IMR-90 (cell line): ENCODE measurements at regions not wholly inside any gene's neighbourhood (a gene's known extent, or its start where the extent isn't known, plus 50 kb on each side); places are given as distances from the start of the nearest gene placed in this dataset.

Experiments
- ATAC-seq: fragments of 200-7000 bp; cut with Tn5 transposase; 2 replicates; pipeline ENCODE4 v1.9.1; 2020; ENCODE audit warnings: low read depth, mild to moderate bottlenecking, moderate library complexity
- BruUV-seq: library from RNA; stranded (reverse); fragments of 400-500 nt; replicated peaks from 2 replicates; lab custom pipeline; 2021; lab: Mats Ljungman, UMichigan
- CTCF ChIA-PET: fragments of 300-600 bp; formaldehyde crosslinking; extraction: SDS; loops from one replicate; lab custom pipeline; 2021; ENCODE audit warnings: antibody characterized with exemption; lab: Yijun Ruan, JAX
- POLR2A ChIA-PET: fragments of 300-600 bp; sonication (Branson Sonifier 250); formaldehyde crosslinking; loops from one replicate; lab custom pipeline; 2022; ENCODE audit warnings: antibody characterized with exemption; ENCODE audit not compliant: unreplicated experiment; lab: Charles Lee
- DNase-seq: peaks from one replicate; pipeline ENCODE4 v3.0.0; 2013
- H2AFZ ChIP-seq: replicated peaks from 2 replicates; pipeline ENCODE3; 2013; ENCODE audit warnings: low read length, mild to moderate bottlenecking; ENCODE audit not compliant: poor library complexity
- H2AK5ac ChIP-seq: 2 replicates; pipeline ENCODE4 v1.6.1; 2013; ENCODE audit warnings: low read depth, low read length, inconsistent platforms
- H2AK9ac ChIP-seq: replicated peaks from 2 replicates; pipeline ENCODE3; 2013; ENCODE audit warnings: mild to moderate bottlenecking, low read depth, low read length, moderate library complexity; ENCODE audit not compliant: poor library complexity
- H2BK120ac ChIP-seq: 2 replicates; pipeline ENCODE4 v1.6.1; 2013; ENCODE audit warnings: low read depth, low read length, inconsistent platforms
- H2BK15ac ChIP-seq: 3 replicates; pipeline ENCODE4 v1.6.1; 2013; ENCODE audit warnings: low read depth, low read length, inconsistent platforms
- H2BK20ac ChIP-seq: 2 replicates; pipeline ENCODE4 v1.6.1; 2013; ENCODE audit warnings: low read depth, mild to moderate bottlenecking, inconsistent platforms, low read length, moderate library complexity
- H2BK5ac ChIP-seq: 2 replicates; pipeline ENCODE4 v1.6.1; 2013; ENCODE audit warnings: mild to moderate bottlenecking, low read depth, low read length, inconsistent platforms; ENCODE audit not compliant: poor library complexity, severe bottlenecking
- H3K14ac ChIP-seq: replicated peaks from 2 replicates; pipeline ENCODE4 v1.6.1; 2013; ENCODE audit warnings: low read depth, low read length, inconsistent platforms
- H3K18ac ChIP-seq: 2 replicates; pipeline ENCODE4 v1.6.1; 2013; ENCODE audit warnings: low read depth, low read length, control low read depth
- H3K23ac ChIP-seq: 2 replicates; pipeline ENCODE4 v1.6.1; 2013; ENCODE audit warnings: low read depth, low read length, inconsistent platforms
- H3K27ac ChIP-seq: 2 replicates; pipeline ENCODE4 v1.5.1; 2013; ENCODE audit warnings: mild to moderate bottlenecking, control low read depth, low read length; ENCODE audit not compliant: insufficient read depth
- H3K27me3 ChIP-seq: 2 replicates; pipeline ENCODE4 v1.6.1; 2013; ENCODE audit warnings: low read length; ENCODE audit not compliant: control insufficient read depth, insufficient read depth
- H3K36me3 ChIP-seq: 2 replicates; pipeline ENCODE4 v1.6.1; 2013; ENCODE audit warnings: low read length, mixed read lengths; ENCODE audit not compliant: control insufficient read depth, insufficient read depth
- H3K4ac ChIP-seq: 2 replicates; pipeline ENCODE4 v1.6.1; 2013; ENCODE audit warnings: low read depth, low read length, inconsistent platforms
- H3K4me1 ChIP-seq: 2 replicates; pipeline ENCODE4 v1.6.1; 2013; ENCODE audit warnings: low read length, mixed read lengths; ENCODE audit not compliant: control insufficient read depth, insufficient read depth
- H3K4me2 ChIP-seq: 2 replicates; pipeline ENCODE4 v1.6.1; 2013; ENCODE audit warnings: low read depth, mild to moderate bottlenecking, control low read depth, low read length, moderate library complexity
- H3K4me3 ChIP-seq: 2 replicates; pipeline ENCODE4 v1.5.1; 2013; ENCODE audit warnings: low read depth, mild to moderate bottlenecking, control low read depth, low read length, moderate library complexity; ENCODE audit not compliant: insufficient read depth
- H3K56ac ChIP-seq: 2 replicates; pipeline ENCODE4 v1.6.1; 2013; ENCODE audit warnings: low read length, inconsistent platforms; ENCODE audit not compliant: insufficient read depth; ENCODE audit errors: extremely low read depth
- H3K79me1 ChIP-seq, 2 experiments: 2 replicates each; pipeline ENCODE4 v1.6.1; 2013; ENCODE audit warnings: low read length in 2 of 2, inconsistent platforms in 1 of 2, low read depth in 1 of 2
- H3K9ac ChIP-seq: 2 replicates; pipeline ENCODE4 v1.6.1; 2013; ENCODE audit warnings: low read depth, low read length, control low read depth
- H3K9me1 ChIP-seq: 2 replicates; pipeline ENCODE4 v1.6.1; 2013; ENCODE audit warnings: low read length, inconsistent platforms; ENCODE audit not compliant: insufficient read depth
- H3K9me3 ChIP-seq: 2 replicates; pipeline ENCODE4 v1.6.1; 2013; ENCODE audit warnings: low read length; ENCODE audit not compliant: control insufficient read depth, insufficient read depth
- H4K20me1 ChIP-seq: 2 replicates; pipeline ENCODE4 v1.6.1; 2013; ENCODE audit warnings: low read length, inconsistent platforms; ENCODE audit not compliant: insufficient read depth
- H4K5ac ChIP-seq: 2 replicates; pipeline ENCODE4 v1.6.1; 2013; ENCODE audit warnings: mild to moderate bottlenecking, low read depth, low read length, control low read depth
- H4K8ac ChIP-seq, 2 experiments: 2 replicates each; pipeline ENCODE4 v1.6.1; 2013; ENCODE audit warnings: low read depth in 2 of 2, low read length in 2 of 2, control low read depth in 1 of 2, inconsistent platforms in 1 of 2
- H4K91ac ChIP-seq: 2 replicates; pipeline ENCODE4 v1.6.1; 2013; ENCODE audit warnings: low read depth, low read length, inconsistent platforms; ENCODE audit not compliant: insufficient read depth
- BHLHE40 ChIP-seq: fragments of 150-350 bp; IDR thresholded peaks from 2 replicates; pipeline ENCODE4 v1.6.1; 2016; ENCODE audit warnings: mild to moderate bottlenecking, low read depth, low read length
- CEBPB ChIP-seq: IDR thresholded peaks from 2 replicates; pipeline ENCODE4 v1.6.1; 2012; ENCODE audit warnings: low read depth, low read length, improper control_type of control experiment
- CHD1 ChIP-seq: IDR thresholded peaks from 2 replicates; pipeline ENCODE4 v1.6.1; 2012; ENCODE audit warnings: low read depth, low read length, improper control_type of control experiment
- FOS ChIP-seq: fragments of 150-350 bp; IDR thresholded peaks from 2 replicates; pipeline ENCODE4 v1.6.1; 2016; ENCODE audit warnings: low read depth, low read length
- MAFK ChIP-seq: IDR thresholded peaks from 2 replicates; pipeline ENCODE4 v1.6.1; 2012; ENCODE audit warnings: low read depth, low read length, improper control_type of control experiment
- MAZ ChIP-seq: IDR thresholded peaks from 2 replicates; pipeline ENCODE4 v1.6.1; 2012; ENCODE audit warnings: low read depth, mild to moderate bottlenecking, low read length, improper control_type of control experiment, moderate library complexity, borderline replicate concordance
- MXI1 ChIP-seq: IDR thresholded peaks from 2 replicates; pipeline ENCODE4 v1.6.1; 2012; ENCODE audit warnings: low read depth, mild to moderate bottlenecking, low read length, moderate library complexity, borderline replicate concordance
- NFE2L2 ChIP-seq: fragments of 150-350 bp; IDR thresholded peaks from 2 replicates; pipeline ENCODE4 v1.6.1; 2016; ENCODE audit warnings: low read depth, mild to moderate bottlenecking, low read length
- POLR2A ChIP-seq: IDR thresholded peaks from 2 replicates; pipeline ENCODE4 v1.6.1; 2012; ENCODE audit warnings: mild to moderate bottlenecking, low read depth, low read length
- RAD21 ChIP-seq: IDR thresholded peaks from 2 replicates; pipeline ENCODE4 v1.6.1; 2012; ENCODE audit warnings: low read length, improper control_type of control experiment
- RCOR1 ChIP-seq: IDR thresholded peaks from 2 replicates; pipeline ENCODE4 v1.6.1; 2012; ENCODE audit warnings: mild to moderate bottlenecking, low read length, improper control_type of control experiment; ENCODE audit not compliant: insufficient replicate concordance
- RFX5 ChIP-seq: IDR thresholded peaks from 2 replicates; pipeline ENCODE4 v1.8.0; 2012; ENCODE audit warnings: low read depth, mild to moderate bottlenecking, low read length, moderate library complexity
- SMC3 ChIP-seq: fragments of 150-350 bp; IDR thresholded peaks from 2 replicates; pipeline ENCODE4 v1.6.1; 2016; ENCODE audit warnings: low read depth, mild to moderate bottlenecking, antibody characterized with exemption, low read length, moderate library complexity
- WGBS, 2 experiments: methylation state at CpG; one replicate each; pipeline versions ENCODE4 v1.1.5 to v1.1.7; 2013; ENCODE audit warnings: missing lambda C conversion rate in 2 of 2; ENCODE audit not compliant: insufficient read length in 1 of 2; ENCODE audit errors: extremely low coverage in 2 of 2; 5-methylcytosine and 5-hydroxymethylcytosine counted together
- dilution Hi-C: fragments of 300-500 bp; cut with HindIII; formaldehyde crosslinking; loops from one replicate; pipeline ENCODE4 v1.14.3; 2018; ENCODE audit warnings: low sequenced_read_pairs; ENCODE audit not compliant: unreplicated experiment
- in situ Hi-C: fragments of 300-500 bp; cut with MboI; formaldehyde crosslinking; loops from 3 replicates; pipeline ENCODE4 v1.14.3; 2019; ENCODE audit warnings: low sequenced_read_pairs, inconsistent platforms, mixed read lengths
- intact Hi-C: fragments of 100-400 bp; cut with micrococcal nuclease; formaldehyde crosslinking; loops from 2 replicates; pipeline ENCODE4 v1.10.0; 2022
- TF ChIP-seq, protein P1 (sequence below): fragments of 150-350 bp; IDR thresholded peaks from 2 replicates; pipeline ENCODE4 v1.6.1; 2016; ENCODE audit warnings: low read depth, mild to moderate bottlenecking, low read length, moderate library complexity, borderline replicate concordance
- TF ChIP-seq, protein P2 (sequence below): conservative IDR thresholded peaks from 2 replicates; pipeline ENCODE4 v1.5.1; 2012; ENCODE audit warnings: mild to moderate bottlenecking, low read depth, low read length, improper control_type of control experiment
- TF ChIP-seq, protein P3 (sequence below): fragments of 150-350 bp; IDR thresholded peaks from 2 replicates; pipeline ENCODE4 v1.6.1; 2017; ENCODE audit warnings: mild to moderate bottlenecking, antibody characterized with exemption, low read length, low read depth

GRCh38 chr21:18937337-18937736 is 533.8 kb upstream of the TMPRSS15 start:
- in situ Hi-C loops: no loop called here
- dilution Hi-C loops: no loop called here
- no TSS peak for BruUV-seq
- Histone ChIP-seq H3K27ac (no peak overlapping the region), H3K4me2 (no peak overlapping the region), H3K27me3 (no peaks in the 10 kb centered on the region), H2AK5ac (no peak overlapping the region), H2AK9ac (no peak overlapping the region), H3K4me3 (no peak overlapping the region), H3K18ac (no peak overlapping the region), H4K8ac (no peak overlapping the region), H3K4me1 (no peaks in the 10 kb centered on the region), H3K9me1 (no peaks in the 10 kb centered on the region), H3K79me1 (no peaks in the 10 kb centered on the region), H3K9me3 (peaks cover 3% of the 10 kb centered on the region; the same call in 1 of the 2 replicates), H3K56ac (no peak overlapping the region), H2BK5ac (no peak overlapping the region), H4K5ac (no peak overlapping the region), H3K4ac (no peak overlapping the region), H3K36me3 (no peaks in the 10 kb centered on the region), H3K23ac (no peak overlapping the region), H2BK20ac (no peak overlapping the region), H2AFZ (no peak overlapping the region), H2BK15ac (no peak overlapping the region), H4K91ac (no peak overlapping the region), H4K20me1 (no peaks in the 10 kb centered on the region), H3K9ac (no peak overlapping the region), H3K14ac (no peak overlapping the region), H2BK120ac (no peak overlapping the region)
- no peak for TF ChIP-seq MXI1
- TF ChIP-seq, protein P1, sequence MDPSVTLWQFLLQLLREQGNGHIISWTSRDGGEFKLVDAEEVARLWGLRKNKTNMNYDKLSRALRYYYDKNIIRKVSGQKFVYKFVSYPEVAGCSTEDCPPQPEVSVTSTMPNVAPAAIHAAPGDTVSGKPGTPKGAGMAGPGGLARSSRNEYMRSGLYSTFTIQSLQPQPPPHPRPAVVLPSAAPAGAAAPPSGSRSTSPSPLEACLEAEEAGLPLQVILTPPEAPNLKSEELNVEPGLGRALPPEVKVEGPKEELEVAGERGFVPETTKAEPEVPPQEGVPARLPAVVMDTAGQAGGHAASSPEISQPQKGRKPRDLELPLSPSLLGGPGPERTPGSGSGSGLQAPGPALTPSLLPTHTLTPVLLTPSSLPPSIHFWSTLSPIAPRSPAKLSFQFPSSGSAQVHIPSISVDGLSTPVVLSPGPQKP: no peak
- TF ChIP-seq RAD21: no peak
- no peak for TF ChIP-seq MAZ
- no peak for TF ChIP-seq POLR2A
- no peak for TF ChIP-seq SMC3
- TF ChIP-seq RCOR1: no peak
- no peak for TF ChIP-seq CHD1
- no peak for TF ChIP-seq RFX5
- TF ChIP-seq MAFK: no peak
- no peak for TF ChIP-seq FOS
- TF ChIP-seq, protein P2, sequence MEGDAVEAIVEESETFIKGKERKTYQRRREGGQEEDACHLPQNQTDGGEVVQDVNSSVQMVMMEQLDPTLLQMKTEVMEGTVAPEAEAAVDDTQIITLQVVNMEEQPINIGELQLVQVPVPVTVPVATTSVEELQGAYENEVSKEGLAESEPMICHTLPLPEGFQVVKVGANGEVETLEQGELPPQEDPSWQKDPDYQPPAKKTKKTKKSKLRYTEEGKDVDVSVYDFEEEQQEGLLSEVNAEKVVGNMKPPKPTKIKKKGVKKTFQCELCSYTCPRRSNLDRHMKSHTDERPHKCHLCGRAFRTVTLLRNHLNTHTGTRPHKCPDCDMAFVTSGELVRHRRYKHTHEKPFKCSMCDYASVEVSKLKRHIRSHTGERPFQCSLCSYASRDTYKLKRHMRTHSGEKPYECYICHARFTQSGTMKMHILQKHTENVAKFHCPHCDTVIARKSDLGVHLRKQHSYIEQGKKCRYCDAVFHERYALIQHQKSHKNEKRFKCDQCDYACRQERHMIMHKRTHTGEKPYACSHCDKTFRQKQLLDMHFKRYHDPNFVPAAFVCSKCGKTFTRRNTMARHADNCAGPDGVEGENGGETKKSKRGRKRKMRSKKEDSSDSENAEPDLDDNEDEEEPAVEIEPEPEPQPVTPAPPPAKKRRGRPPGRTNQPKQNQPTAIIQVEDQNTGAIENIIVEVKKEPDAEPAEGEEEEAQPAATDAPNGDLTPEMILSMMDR: no peak
- TF ChIP-seq NFE2L2: no peak
- TF ChIP-seq, protein P3, sequence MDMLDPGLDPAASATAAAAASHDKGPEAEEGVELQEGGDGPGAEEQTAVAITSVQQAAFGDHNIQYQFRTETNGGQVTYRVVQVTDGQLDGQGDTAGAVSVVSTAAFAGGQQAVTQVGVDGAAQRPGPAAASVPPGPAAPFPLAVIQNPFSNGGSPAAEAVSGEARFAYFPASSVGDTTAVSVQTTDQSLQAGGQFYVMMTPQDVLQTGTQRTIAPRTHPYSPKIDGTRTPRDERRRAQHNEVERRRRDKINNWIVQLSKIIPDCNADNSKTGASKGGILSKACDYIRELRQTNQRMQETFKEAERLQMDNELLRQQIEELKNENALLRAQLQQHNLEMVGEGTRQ: no peak
- no peak for TF ChIP-seq CEBPB
- no peak for TF ChIP-seq BHLHE40
- ATAC-seq (no peak), DNase-seq (no peak)
- ChIA-PET CTCF (no interaction called here), POLR2A (no interaction called here)
- no CpG with 5 or more reads among the region's 7 CpGs for WGBS, 2 experiments
- intact Hi-C loops: no loop called here
